SK-N-SH (cell line): ENCODE measurements at regions not wholly inside any gene's neighbourhood (a gene's known extent, or its start where the extent isn't known, plus 50 kb on each side); places are given as distances from the start of the nearest gene placed in this dataset.

ENCODE experiments used
- CTCF ChIA-PET: fragments of 300-600, 350-600 bp; formaldehyde crosslinking; extraction: SDS; loops from one replicate; lab custom pipeline; 2021; lab: Yijun Ruan, JAX
- POLR2A ChIA-PET: fragments of 350-600 bp; sonication (Branson Sonifier 250); formaldehyde crosslinking; extraction: SDS; loops from one replicate; lab custom pipeline; 2020; ENCODE audit warnings: antibody characterized with exemption, inconsistent platforms; lab: Yijun Ruan, JAX
- DNase-seq: peaks from one replicate; pipeline ENCODE4 v3.0.0; 2012
- H2AFZ ChIP-seq: fragments of 200-600 bp; sonication (generic); 2 replicates; pipeline ENCODE4 v1.8.1; 2016; ENCODE audit warnings: antibody characterized with exemption, mild to moderate bottlenecking, low read depth
- H3F3A ChIP-seq: fragments of 200-600 bp; sonication (generic); replicated peaks from 2 replicates; pipeline ENCODE3; 2016; ENCODE audit warnings: antibody characterized with exemption, mild to moderate bottlenecking; ENCODE audit not compliant: insufficient read depth
- H3K27ac ChIP-seq, 2 experiments: fragments of 200-500 bp in 1 of 2; fragments of 200-600 bp in 1 of 2; sonication (Bioruptor generic) in 1 of 2; sonication (generic), shearing (Covaris generic) in 1 of 2; 2 replicates each; pipeline versions ENCODE4 v1.5.1 to v1.6.1; 2014 to 2016; ENCODE audit warnings: low read depth in 2 of 2, inconsistent platforms in 1 of 2, low read length in 1 of 2, mild to moderate bottlenecking in 1 of 2, mixed read lengths in 1 of 2
- H3K27me3 ChIP-seq: fragments of 200-600 bp; sonication (generic), shearing (Covaris generic); 2 replicates; pipeline ENCODE4 v1.6.1; 2016; ENCODE audit warnings: mixed run types; ENCODE audit not compliant: insufficient read depth
- H3K36me3 ChIP-seq, 2 experiments: fragments of 200-500 bp in 1 of 2; fragments of 200-600 bp in 1 of 2; sonication (Bioruptor generic) in 1 of 2; sonication (generic) in 1 of 2; replicated peaks in 1 of 2; 2 replicates each; pipeline versions ENCODE3 to v1.5.1; 2014 to 2016; ENCODE audit warnings: low read length in 1 of 2, mild to moderate bottlenecking in 1 of 2; ENCODE audit not compliant: insufficient read depth in 2 of 2, control insufficient read depth in 1 of 2
- H3K4me1 ChIP-seq, 2 experiments: fragments of 200-500 bp in 1 of 2; fragments of 200-600 bp in 1 of 2; sonication (Bioruptor generic) in 1 of 2; sonication (generic), shearing (Covaris generic) in 1 of 2; 2 replicates each; pipeline versions ENCODE4 v1.5.1 to v1.6.1; 2014 to 2016; ENCODE audit warnings: low read depth in 1 of 2, low read length in 1 of 2, mixed run types in 1 of 2; ENCODE audit not compliant: insufficient read depth in 2 of 2, control insufficient read depth in 1 of 2
- H3K4me2 ChIP-seq: fragments of 200-600 bp; sonication (generic), shearing (Covaris generic); 2 replicates; pipeline ENCODE4 v1.6.1; 2017; ENCODE audit warnings: mixed run types
- H3K4me3 ChIP-seq, 2 experiments: fragments of 200-500 bp in 1 of 2; fragments of 200-600 bp in 1 of 2; sonication (Bioruptor generic) in 1 of 2; sonication (generic), shearing (Covaris generic) in 1 of 2; 2 replicates each; pipeline versions ENCODE4 v1.5.1 to v1.8.1; 2014 to 2016; ENCODE audit warnings: low read depth in 2 of 2, inconsistent platforms in 1 of 2, low read length in 1 of 2, mild to moderate bottlenecking in 1 of 2, mixed read lengths in 1 of 2, moderate library complexity in 1 of 2
- H3K79me2 ChIP-seq: fragments of 200-600 bp; sonication (generic); 2 replicates; pipeline ENCODE4 v1.8.1; 2017; ENCODE audit warnings: mild to moderate bottlenecking; ENCODE audit not compliant: insufficient read depth
- H3K9ac ChIP-seq: fragments of 200-600 bp; sonication (generic); 2 replicates; pipeline ENCODE4 v1.6.1; 2017; ENCODE audit warnings: mixed run types
- H3K9me2 ChIP-seq: fragments of 200-600 bp; sonication (generic); 2 replicates; pipeline ENCODE4 v1.6.1; 2017; ENCODE audit warnings: mixed run types
- H3K9me3 ChIP-seq: fragments of 200-600 bp; sonication (generic); 2 replicates; pipeline ENCODE4 v1.6.1; 2017; ENCODE audit warnings: mixed run types, mild to moderate bottlenecking, moderate library complexity
- H4K20me1 ChIP-seq: fragments of 200-600 bp; sonication (generic); 2 replicates; pipeline ENCODE4 v1.6.1; 2017; ENCODE audit warnings: mild to moderate bottlenecking, mixed run types; ENCODE audit not compliant: insufficient read depth
- CHD2 ChIP-seq: fragments of 150-350 bp; IDR thresholded peaks from 2 replicates; pipeline ENCODE4 v1.6.1; 2018; ENCODE audit warnings: low read length; ENCODE audit not compliant: partially characterized antibody
- EP300 ChIP-seq, 2 experiments: IDR thresholded peaks; 2 replicates each; pipeline versions ENCODE4 v1.4.0 to v1.6.1; 2012; ENCODE audit warnings: borderline replicate concordance in 1 of 2, low read depth in 1 of 2, low read length in 1 of 2
- EZH2phosphoT487 ChIP-seq: fragments of 200-600 bp; sonication (generic); IDR thresholded peaks from 2 replicates; pipeline ENCODE4 v1.6.1; 2017; ENCODE audit warnings: low read depth, mixed run types, mild to moderate bottlenecking, antibody characterized with exemption, moderate library complexity, borderline replicate concordance
- FOSL2 ChIP-seq: IDR thresholded peaks from 2 replicates; pipeline ENCODE4 v1.4.0; 2012; ENCODE audit warnings: low read depth, mild to moderate bottlenecking, moderate library complexity, borderline replicate concordance
- FOXJ3 ChIP-seq: sonication (generic); formaldehyde crosslinking; IDR thresholded peaks from 2 replicates; pipeline ENCODE4 v1.5.1; 2020; ENCODE audit warnings: mild to moderate bottlenecking, missing genetic modification reagents
- MXI1 ChIP-seq: IDR thresholded peaks from 2 replicates; pipeline ENCODE4 v1.6.1; 2012; ENCODE audit warnings: mild to moderate bottlenecking, low read depth, low read length, improper control_type of control experiment
- POLR2AphosphoS5 ChIP-seq: IDR thresholded peaks from 2 replicates; pipeline ENCODE4 v1.6.1; 2012; ENCODE audit warnings: low read depth, low read length
- RCOR1 ChIP-seq: fragments of 150-350 bp; IDR thresholded peaks from 2 replicates; pipeline ENCODE4 v1.6.1; 2017; ENCODE audit warnings: antibody characterized with exemption, low read length
- SIN3A ChIP-seq: IDR thresholded peaks from 2 replicates; pipeline ENCODE4 v1.6.1; 2012; ENCODE audit warnings: low read depth, mild to moderate bottlenecking, low read length, moderate library complexity, borderline replicate concordance
- WGBS: methylation state at CpG from one replicate; pipeline ENCODE4 v1.1.6; 2017; ENCODE audit warnings: low lambda C conversion rate; 5-methylcytosine and 5-hydroxymethylcytosine counted together
- TF ChIP-seq, protein P1 (sequence below): IDR thresholded peaks from 2 replicates; pipeline ENCODE4 v1.4.0; 2012; ENCODE audit warnings: low read depth, borderline replicate concordance
- TF ChIP-seq, protein P2 (sequence below): IDR thresholded peaks from 2 replicates; pipeline ENCODE4; 2012
- TF ChIP-seq, protein P3 (sequence below): IDR thresholded peaks from 2 replicates; pipeline ENCODE4 v1.6.1; 2012; ENCODE audit warnings: mild to moderate bottlenecking, low read depth, low read length, moderate library complexity
- TF ChIP-seq, protein P4 (sequence below): fragments of 200-600 bp; sonication (generic); IDR thresholded peaks from 2 replicates; pipeline ENCODE4 v1.6.1; 2017; ENCODE audit warnings: antibody characterized with exemption, mild to moderate bottlenecking, moderate library complexity

DNA sequence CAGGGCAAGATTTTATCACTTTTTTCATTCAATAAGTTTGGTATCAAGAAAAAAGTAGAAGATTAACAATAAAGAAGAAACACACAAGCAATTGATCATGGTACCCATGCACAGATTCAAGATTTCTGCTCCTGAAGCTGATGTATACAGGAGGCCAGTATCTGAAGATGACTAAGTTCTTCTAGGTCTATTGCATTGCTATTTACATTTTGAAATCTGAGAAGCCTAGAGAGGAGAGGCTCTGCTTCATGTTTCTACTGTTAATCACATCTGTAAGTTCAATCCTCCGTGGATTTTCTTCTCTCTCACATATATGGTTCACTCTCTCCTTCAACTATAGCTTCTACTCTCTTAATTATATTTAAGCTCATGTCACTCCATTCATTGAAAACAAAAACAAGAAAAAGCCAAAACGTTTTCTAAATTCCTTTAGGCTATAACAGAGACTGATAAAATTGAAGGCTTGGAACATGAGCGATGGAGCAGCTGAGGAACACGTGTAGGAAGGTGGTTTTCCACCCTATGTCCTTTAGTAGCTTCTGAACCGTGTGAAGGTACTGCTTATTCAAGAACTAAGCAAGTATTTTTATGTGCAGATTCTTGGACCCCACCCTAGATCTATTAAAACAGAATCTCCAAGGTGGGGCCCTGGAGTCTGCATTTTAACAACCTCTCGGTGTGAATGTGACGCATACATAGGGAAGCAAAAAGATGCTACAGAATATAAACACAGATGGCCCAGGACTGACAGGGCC, 198.2 kb downstream of the EFNB2 start:
- CTCF ChIA-PET, result no interaction called here
- Histone ChIP-seq H3K27ac (no peak overlapping the region), H3K4me3 (no peak overlapping the region), H3K9me2 (no peaks in the 10 kb centered on the region), H3K4me1 (no peaks in the 10 kb centered on the region), H3K36me3 (no peaks in the 10 kb centered on the region), H2AFZ (no peak overlapping the region), H3K4me2 (no peak overlapping the region), H3K9me3 (peaks cover 14% of the 10 kb centered on the region; the same call in 1 of the 2 replicates), H4K20me1 (no peaks in the 10 kb centered on the region), H3F3A (no peaks in the 10 kb centered on the region), H3K79me2 (no peaks in the 10 kb centered on the region), H3K27me3 (no peaks in the 10 kb centered on the region), H3K9ac (no peak overlapping the region)
- no peak for DNase-seq
- POLR2A ChIA-PET, result no interaction called here
- TF ChIP-seq, protein P1, sequence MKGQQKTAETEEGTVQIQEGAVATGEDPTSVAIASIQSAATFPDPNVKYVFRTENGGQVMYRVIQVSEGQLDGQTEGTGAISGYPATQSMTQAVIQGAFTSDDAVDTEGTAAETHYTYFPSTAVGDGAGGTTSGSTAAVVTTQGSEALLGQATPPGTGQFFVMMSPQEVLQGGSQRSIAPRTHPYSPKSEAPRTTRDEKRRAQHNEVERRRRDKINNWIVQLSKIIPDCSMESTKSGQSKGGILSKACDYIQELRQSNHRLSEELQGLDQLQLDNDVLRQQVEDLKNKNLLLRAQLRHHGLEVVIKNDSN, result no peak
- WGBS, result 64% methylated on average over 7 of the region's 7 CpGs

DNA sequence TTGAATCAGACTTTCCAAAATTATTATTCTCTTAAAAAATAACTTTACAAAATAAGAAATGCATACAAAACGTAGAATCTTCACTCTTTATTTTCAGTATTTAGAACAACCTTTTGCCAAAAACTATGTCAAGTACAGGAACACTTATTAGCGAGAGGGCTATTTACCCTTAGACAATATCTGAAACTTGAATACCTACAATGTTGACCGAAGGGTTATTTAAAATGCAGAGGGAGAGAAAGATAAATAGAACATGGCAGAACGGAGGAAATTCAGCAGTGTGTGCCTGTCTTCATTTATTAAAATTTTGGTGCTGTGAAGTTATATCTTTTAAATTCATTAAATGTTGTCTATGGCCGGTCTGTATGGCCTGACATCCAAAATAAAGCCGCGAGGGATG, 198.8 kb downstream of the EFNB2 start:
- Histone ChIP-seq H3K9me3 (peaks cover 14% of the 10 kb centered on the region; the same call in 1 of the 2 replicates), H3K4me1 (no peaks in the 10 kb centered on the region), H3K4me2 (no peak overlapping the region), H3K4me3 (no peak overlapping the region), H3K9ac (no peak overlapping the region), H3K79me2 (no peaks in the 10 kb centered on the region), H3K27me3 (no peaks in the 10 kb centered on the region), H3K9me2 (no peaks in the 10 kb centered on the region), H4K20me1 (no peaks in the 10 kb centered on the region), H3F3A (no peaks in the 10 kb centered on the region), H3K27ac (no peak overlapping the region), H3K36me3 (no peaks in the 10 kb centered on the region), H2AFZ (no peak overlapping the region)
- CTCF ChIA-PET, result no interaction called here
- 80% methylated on average over 7 of the region's 7 CpGs for WGBS
- no peak for DNase-seq
- TF ChIP-seq FOSL2, result no peak
- POLR2A ChIA-PET, result no interaction called here

DNA sequence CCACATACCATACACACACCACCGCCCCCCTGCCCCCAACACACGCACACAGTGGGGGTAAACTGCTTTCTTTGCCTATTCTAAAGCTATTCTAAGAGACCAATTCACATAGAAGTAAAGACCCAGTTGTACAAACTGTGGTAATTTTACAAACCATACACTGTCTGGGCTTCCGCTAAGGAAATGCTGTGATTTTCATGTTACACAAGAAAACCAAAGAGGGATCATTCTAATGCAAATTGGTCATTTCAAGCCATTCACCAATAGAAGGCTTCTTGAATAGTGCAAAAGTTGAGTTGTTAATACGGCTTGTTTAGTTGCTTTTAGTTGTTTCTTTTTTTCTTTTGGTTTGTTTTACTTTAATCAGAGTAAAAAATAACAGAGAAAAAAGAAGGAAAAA, 202.8 kb downstream of the EFNB2 start:
- no peak overlapping the region for H3K4me3 ChIP-seq
- no peak overlapping the region for H2AFZ ChIP-seq
- H3K79me2 ChIP-seq, result no peaks in the 10 kb centered on the region
- no peaks in the 10 kb centered on the region for H3K9me3 ChIP-seq
- no peaks in the 10 kb centered on the region for H4K20me1 ChIP-seq
- POLR2A ChIA-PET, result no interaction called here
- H3K27me3 ChIP-seq, result no peaks in the 10 kb centered on the region
- CTCF ChIA-PET, result interaction anchor here (1.7 kb wide), 1 partner anchor 18 kb away, joined by 3 read pairs; no protein-coding TSS in a partner anchor
- no peak overlapping the region for H3K4me2 ChIP-seq
- H3K9me2 ChIP-seq, result no peaks in the 10 kb centered on the region
- DNase-seq, result no peak
- no peak overlapping the region for H3K9ac ChIP-seq
- no peaks in the 10 kb centered on the region for H3F3A ChIP-seq
- no peaks in the 10 kb centered on the region for H3K4me1 ChIP-seq
- no peaks in the 10 kb centered on the region for H3K36me3 ChIP-seq
- no peak overlapping the region for H3K27ac ChIP-seq
- WGBS, result 58% methylated on average over 4 of the region's 4 CpGs
- no peak for TF ChIP-seq FOXJ3 (CRISPR knock-in tag)
- no peak for TF ChIP-seq EZH2phosphoT487
- TF ChIP-seq, protein P2, sequence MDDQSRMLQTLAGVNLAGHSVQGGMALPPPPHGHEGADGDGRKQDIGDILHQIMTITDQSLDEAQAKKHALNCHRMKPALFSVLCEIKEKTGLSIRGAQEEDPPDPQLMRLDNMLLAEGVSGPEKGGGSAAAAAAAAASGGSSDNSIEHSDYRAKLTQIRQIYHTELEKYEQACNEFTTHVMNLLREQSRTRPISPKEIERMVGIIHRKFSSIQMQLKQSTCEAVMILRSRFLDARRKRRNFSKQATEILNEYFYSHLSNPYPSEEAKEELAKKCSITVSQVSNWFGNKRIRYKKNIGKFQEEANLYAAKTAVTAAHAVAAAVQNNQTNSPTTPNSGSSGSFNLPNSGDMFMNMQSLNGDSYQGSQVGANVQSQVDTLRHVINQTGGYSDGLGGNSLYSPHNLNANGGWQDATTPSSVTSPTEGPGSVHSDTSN, result no peak
- TF ChIP-seq, protein P3, sequence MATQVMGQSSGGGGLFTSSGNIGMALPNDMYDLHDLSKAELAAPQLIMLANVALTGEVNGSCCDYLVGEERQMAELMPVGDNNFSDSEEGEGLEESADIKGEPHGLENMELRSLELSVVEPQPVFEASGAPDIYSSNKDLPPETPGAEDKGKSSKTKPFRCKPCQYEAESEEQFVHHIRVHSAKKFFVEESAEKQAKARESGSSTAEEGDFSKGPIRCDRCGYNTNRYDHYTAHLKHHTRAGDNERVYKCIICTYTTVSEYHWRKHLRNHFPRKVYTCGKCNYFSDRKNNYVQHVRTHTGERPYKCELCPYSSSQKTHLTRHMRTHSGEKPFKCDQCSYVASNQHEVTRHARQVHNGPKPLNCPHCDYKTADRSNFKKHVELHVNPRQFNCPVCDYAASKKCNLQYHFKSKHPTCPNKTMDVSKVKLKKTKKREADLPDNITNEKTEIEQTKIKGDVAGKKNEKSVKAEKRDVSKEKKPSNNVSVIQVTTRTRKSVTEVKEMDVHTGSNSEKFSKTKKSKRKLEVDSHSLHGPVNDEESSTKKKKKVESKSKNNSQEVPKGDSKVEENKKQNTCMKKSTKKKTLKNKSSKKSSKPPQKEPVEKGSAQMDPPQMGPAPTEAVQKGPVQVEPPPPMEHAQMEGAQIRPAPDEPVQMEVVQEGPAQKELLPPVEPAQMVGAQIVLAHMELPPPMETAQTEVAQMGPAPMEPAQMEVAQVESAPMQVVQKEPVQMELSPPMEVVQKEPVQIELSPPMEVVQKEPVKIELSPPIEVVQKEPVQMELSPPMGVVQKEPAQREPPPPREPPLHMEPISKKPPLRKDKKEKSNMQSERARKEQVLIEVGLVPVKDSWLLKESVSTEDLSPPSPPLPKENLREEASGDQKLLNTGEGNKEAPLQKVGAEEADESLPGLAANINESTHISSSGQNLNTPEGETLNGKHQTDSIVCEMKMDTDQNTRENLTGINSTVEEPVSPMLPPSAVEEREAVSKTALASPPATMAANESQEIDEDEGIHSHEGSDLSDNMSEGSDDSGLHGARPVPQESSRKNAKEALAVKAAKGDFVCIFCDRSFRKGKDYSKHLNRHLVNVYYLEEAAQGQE, result no peak
- TF ChIP-seq SIN3A, result no peak
- TF ChIP-seq POLR2AphosphoS5, result no peak
- TF ChIP-seq MXI1, result no peak
- TF ChIP-seq, protein P4, sequence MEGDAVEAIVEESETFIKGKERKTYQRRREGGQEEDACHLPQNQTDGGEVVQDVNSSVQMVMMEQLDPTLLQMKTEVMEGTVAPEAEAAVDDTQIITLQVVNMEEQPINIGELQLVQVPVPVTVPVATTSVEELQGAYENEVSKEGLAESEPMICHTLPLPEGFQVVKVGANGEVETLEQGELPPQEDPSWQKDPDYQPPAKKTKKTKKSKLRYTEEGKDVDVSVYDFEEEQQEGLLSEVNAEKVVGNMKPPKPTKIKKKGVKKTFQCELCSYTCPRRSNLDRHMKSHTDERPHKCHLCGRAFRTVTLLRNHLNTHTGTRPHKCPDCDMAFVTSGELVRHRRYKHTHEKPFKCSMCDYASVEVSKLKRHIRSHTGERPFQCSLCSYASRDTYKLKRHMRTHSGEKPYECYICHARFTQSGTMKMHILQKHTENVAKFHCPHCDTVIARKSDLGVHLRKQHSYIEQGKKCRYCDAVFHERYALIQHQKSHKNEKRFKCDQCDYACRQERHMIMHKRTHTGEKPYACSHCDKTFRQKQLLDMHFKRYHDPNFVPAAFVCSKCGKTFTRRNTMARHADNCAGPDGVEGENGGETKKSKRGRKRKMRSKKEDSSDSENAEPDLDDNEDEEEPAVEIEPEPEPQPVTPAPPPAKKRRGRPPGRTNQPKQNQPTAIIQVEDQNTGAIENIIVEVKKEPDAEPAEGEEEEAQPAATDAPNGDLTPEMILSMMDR, result no peak
- no peak for TF ChIP-seq CHD2
- no peak for TF ChIP-seq RCOR1
- TF ChIP-seq EP300 (IDR thresholded peaks at IDR 0.05; ENCODE audit: borderline replicate concordance in 1 of 2, low read depth in 1 of 2, low read length in 1 of 2), result no peak
